Activated naive CD4-positive, alpha-beta T cell treated with Interleukin-2 at 50 U/mL for 16 hours (primary cell): ENCODE measurements at regions not wholly inside any gene's neighbourhood (a gene's known extent, or its start where the extent isn't known, plus 50 kb on each side); places are given as distances from the start of the nearest gene placed in this dataset.

Experiments
- DNase-seq: peaks from one replicate; pipeline ENCODE4 v3.0.0-alpha.2; 2020

DNA sequence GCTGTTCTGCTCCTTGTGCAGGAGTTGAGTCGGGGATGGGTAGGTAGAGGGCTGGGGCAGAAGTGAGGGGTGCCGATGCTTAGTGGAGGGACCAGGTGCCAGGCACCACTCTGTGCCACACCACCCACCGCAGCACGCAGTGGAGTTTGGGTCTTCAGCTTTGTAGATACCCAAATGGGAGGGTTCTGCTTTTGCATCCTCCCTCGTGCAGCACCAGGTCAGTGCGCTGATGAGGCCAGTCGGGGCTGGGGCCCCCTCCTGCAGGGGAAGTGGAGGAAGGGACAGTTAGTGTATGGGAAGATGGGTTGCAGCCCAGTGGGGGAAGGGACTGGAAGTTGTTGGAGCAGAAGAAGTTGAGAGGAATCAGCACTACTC lies 244.0 kb downstream of the RHOU start:
- DNase-seq: no peak

DNA sequence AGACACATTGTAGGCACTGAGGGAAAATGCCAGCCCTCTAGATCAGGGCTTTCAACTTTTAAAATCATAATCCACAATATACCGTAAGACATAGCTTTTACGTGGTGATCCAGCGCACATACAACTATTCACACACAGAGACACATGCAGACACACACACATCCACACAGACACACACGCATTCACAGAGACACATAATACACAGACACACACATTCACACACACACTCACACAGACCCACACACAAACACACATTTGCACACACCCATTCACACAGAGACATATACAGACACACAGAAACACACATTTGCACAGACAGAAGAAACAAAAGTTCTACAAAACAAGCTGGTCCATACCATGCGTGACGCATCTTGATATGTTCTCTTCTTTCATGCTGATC lies 244.5 kb downstream of the RHOU start:
- no peak for DNase-seq

DNA sequence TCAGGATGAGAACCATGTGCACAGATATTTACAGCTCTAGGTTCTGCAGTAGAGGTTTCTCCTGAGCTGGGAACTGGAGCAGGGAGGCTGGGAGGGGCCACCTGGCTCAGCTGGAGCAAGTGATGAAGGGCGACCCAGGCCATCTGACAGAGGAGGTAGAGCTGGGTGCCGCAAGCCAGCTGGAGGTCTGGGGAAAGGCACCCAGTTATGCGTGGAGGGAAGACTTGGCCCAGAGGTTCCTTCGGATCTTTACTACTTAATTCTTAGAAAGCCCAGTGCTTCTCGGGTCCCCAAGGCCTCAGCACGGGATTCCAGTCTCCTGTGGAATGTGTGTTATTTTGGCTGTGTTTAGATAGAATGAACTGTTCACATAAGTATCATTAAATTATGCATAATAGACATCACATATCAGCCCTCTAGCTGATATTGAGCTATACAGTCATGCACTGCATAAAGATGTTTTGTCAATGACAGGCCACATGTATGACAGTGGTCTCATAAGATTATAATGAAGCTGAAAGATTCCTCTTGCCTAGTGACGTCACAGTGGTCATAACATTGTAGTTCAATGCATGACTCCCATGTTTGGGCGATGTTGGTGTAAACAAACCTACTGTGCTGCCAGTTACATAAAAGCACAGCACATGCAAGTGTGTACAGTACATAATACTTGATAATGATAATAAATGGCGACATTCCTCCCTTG lies 245.1 kb downstream of the RHOU start:
- no peak for DNase-seq

- no peak for DNase-seq
These were observed 247.4 kb downstream of the RHOU start for GRCh38 chr1:228982637-228983036.

DNA sequence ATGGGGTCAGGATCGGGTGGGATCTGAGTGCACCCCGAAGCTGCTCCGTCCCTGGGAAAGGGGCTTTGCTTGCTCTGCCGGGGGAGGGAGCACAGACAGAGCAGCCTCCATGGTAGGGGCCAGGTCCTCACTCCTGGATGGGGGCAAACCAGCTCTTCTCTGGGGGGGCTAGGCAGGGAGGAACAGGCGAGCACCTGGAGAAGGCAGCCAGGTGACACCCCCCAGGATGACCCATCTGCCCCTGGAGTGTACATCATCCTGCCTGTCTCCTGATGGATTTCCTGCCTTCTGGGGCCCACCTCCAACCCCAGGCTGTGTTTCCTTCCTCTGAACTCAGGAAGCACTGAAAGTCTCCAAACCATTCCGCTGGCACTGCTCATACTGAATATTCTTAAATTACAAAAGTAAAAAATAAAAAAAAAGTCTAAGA lies 248.0 kb downstream of the RHOU start:
- no peak for DNase-seq

GRCh38 chr1:228983661-228984060 lies 248.4 kb downstream of the RHOU start:
- no peak for DNase-seq

DNA sequence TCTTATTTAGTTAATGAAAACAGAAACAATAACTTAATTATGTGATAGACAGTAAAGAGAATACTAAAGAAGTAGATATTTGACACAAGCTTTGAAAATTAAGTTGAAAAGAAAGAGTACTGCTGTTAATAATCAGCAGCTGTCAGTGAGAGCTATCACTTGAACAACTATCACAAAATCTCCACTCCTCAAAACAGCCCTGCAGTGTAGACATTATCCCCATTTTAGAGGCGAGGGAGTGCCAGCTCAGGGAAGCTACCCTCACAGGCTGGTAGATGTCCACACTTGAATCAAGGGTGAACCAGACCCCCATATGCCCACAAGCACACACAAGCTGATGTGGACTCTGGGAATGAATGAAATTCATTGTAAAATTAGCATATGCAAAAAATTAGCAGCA lies 248.8 kb downstream of the RHOU start:
- DNase-seq: no peak

- DNase-seq: no peak
These were observed 249.7 kb downstream of the RHOU start for GRCh38 chr1:228984646-228985631.

DNA sequence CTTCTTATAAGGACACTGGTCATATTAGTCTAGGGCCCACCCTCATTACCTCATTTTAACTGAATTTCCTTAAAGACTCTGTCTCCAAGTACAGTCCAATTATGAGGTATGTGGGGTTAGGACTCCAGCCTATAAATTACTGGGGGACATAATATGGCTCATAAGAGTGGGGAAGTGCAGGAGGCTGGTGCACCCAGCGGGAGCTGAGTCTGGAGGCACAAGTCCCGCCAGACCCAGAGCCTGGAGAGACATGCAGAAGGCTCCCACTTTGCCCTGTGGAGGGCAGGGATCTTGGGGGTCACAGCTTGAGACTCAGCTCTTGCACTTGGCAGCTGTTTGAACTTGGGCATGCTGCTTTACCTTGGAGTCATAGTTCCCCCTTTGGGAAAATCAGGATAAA lies 250.4 kb downstream of the RHOU start:
- DNase-seq: no peak

DNA sequence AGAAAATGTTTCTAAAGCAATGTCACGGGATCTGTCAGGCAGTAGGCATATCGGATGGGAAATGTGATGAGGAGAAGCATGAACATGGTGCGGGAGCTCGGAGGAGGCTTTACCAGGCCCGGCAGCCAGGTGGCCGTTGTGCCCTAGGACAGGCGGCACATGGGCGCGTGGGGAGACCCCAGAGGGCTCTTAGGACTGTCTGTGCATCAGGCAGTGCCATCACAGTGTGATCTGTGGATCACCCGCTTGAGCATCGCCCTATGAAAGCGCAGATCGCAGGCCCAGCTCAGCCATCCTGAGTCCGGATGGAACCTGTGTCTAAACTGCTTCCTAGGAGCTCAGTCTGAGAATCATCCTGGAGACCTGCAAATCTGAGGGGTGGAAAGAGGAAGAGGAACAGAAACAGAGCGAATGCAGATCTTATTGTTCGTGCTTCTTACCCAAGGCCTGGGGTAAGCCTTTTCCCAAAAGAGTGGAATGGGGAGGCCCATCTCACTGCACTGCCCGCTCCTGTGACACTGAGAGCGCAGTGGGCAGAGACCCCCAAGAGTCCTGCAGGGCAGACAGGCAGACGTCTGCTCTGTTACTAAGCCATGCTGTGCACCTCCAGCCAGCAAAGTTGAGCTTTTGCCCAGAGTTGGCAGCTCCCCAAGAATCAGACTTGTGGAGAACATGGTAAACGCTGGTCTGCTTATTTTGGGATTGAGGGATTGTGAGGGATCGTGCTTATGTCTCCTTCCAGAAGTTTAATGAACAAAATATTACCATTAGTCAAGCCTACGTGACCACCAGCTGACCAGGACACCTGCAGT lies 251.0 kb downstream of the RHOU start:
- no peak for DNase-seq

GRCh38 chr1:228987286-228987685 lies 252.0 kb downstream of the RHOU start:
- DNase-seq: no peak

- DNase-seq: no peak
These were observed 252.6 kb downstream of the RHOU start for GRCh38 chr1:228987736-228988506.

DNA sequence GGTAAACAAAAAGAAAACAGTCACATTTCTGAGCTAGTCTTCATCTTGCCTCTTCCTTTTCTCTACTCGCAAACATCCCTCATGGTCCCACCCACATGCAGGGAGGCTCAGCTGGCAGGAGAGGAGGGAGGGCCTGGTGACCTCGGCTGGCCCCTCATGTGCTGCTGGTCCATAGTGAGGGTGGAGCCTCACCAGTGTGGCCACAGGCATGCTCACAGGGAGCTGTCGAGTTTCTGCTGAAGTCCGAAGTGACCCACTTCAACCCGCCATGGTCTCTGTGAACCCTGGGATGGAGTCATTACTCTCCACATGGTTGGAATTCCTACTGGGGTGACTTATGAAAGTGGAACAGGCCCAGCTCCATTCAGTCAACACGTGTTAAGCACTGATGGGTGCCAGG lies 253.4 kb downstream of the RHOU start:
- DNase-seq: no peak

- no peak for DNase-seq
These were observed 253.9 kb downstream of the RHOU start for GRCh38 chr1:228989176-228989575.

DNA sequence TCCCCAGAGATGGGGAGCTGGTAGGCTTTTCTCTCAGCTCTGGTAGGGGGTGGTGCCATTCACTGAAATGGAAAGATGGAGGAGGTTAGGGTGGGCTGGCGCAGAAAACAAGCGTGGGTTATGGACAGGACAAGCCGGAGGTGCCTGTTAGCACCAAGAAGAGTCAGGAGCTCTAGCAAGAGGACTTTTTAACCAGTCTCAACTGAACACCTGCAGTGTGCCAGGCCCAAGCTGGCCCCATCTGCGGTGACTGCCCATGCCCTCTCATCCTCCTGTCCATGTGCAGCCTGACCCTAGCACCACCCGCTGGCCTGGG lies 254.4 kb downstream of the RHOU start:
- DNase-seq: no peak

- no peak for DNase-seq
These were observed 254.9 kb downstream of the RHOU start for GRCh38 chr1:228989992-228990827.

DNA sequence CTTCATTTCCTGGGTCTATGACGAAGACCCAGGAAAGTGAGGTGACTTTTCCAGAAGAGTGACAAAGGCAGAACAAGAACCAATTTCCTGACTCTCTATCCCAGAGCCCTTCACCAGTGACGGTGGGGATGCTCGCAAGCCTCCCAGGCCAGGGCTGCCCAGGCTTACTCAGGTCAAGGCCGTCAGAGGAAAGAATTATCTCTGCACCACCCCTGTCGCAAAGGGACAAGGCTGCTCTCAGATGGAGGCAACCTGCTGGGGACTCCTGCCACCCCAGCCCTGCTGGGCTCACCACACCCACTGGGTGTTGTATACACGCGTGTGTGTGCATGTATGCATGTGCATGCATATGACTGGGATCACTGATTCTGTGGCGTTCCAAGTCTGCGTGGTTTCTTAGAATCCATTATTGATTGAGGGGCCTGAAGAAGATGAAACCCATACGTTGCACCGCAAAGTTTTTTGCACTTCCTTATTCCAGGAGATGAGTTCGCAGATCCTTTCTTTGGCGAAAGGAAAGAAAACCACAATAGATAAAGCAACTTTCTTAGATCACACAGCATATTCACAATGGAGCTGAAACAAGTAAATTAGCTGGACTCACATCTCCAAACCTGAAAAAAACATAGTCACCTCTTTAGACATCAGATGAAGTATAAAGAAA lies 255.8 kb downstream of the RHOU start:
- no peak for DNase-seq

DNA sequence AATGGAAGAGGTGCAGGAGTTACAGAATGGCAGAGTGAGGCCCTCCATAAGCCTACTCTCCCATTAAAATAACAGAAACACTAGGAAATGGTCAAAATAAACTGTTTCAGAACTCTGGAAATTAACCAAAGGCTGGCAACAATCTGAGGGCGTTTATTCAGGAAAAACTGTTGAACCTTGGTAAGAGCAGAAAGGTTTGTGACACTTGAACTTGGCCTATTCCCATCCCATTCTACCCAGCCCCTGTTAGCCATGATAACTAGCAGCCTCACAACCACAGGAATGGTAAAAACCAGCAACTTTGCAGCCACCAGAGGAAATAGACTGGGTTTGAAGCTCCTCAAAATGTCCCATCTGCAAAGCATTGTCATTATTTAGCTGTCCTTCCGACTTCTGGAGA lies 256.8 kb downstream of the RHOU start:
- no peak for DNase-seq

DNA sequence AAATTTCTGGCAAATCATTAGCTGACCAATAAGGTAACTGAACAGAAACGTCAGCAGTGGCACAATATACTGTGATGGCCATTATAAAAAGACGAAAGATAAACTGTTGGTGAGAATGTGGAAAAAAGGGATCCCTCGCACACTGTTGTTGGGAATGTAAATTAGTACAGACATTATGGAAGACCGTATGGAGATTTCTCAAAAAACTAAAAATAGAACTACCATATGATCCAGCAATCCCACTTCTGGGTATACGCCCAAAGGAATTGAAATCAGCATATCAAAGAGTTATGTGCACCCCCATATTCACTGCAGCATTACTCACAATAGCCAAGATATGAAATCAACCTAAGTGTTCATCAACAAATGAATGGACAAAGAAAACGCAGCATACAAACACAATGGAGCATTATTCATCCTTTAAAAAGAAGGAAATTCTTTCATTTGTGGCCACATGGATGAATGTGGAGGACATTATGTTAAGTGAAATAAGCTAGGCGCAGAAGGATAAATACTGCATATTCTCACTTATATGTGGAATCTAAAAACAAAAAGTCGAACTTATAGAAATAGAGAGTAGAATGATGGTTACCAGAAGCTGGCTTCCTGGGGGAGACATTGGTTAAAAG lies 257.7 kb downstream of the RHOU start:
- no peak for DNase-seq
